ENCODE measurements at regions not wholly inside any gene's neighbourhood (a gene's known extent, or its start where the extent isn't known, plus 50 kb on each side); places are given as distances from the start of the nearest gene placed in this dataset.

DNA sequence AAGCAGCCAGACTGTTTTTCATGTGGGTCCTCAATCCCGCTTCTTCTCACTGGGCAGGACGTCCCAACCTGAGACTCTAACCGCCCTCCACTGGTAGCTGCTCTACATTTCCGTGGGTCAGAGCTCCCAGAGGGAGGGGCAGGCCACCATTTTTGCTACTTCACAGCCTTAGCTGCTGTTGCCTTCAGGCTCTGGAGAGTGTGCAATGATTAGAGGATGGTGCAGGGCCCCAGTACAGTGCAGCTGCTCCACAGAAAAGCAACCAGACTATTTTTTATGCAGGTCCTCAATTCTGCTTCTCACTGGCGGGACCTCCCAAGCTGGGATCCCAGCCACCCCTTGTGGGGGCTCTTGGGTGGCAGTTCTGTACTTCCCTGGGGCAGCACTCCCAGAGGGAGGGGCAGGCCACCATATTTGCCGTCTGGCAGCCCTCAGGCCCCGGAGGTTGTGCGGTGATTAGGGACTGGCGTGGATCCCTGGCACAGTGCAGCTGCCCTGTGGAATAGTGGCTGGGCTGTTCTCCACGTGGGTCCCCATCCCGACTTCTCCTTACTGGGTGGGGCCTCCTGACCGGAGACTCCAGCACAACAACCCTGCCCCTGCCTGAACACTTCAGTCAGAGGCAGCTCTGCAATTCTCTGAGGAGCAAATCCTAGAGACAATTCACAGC, 647.6 kb upstream of the PKN2 start:
- peaks cover 3% of the 10 kb centered on the region for H3K4me1 ChIP-seq
- no peaks in the 10 kb centered on the region for H3K9me3 ChIP-seq
- no peak overlapping the region for H3K27ac ChIP-seq
- no peak for TF ChIP-seq EP300 (IDR thresholded peaks at IDR 0.05)
- no peak for TF ChIP-seq POLR2A (IDR thresholded peaks at IDR 0.05)
- TF ChIP-seq, protein P1, sequence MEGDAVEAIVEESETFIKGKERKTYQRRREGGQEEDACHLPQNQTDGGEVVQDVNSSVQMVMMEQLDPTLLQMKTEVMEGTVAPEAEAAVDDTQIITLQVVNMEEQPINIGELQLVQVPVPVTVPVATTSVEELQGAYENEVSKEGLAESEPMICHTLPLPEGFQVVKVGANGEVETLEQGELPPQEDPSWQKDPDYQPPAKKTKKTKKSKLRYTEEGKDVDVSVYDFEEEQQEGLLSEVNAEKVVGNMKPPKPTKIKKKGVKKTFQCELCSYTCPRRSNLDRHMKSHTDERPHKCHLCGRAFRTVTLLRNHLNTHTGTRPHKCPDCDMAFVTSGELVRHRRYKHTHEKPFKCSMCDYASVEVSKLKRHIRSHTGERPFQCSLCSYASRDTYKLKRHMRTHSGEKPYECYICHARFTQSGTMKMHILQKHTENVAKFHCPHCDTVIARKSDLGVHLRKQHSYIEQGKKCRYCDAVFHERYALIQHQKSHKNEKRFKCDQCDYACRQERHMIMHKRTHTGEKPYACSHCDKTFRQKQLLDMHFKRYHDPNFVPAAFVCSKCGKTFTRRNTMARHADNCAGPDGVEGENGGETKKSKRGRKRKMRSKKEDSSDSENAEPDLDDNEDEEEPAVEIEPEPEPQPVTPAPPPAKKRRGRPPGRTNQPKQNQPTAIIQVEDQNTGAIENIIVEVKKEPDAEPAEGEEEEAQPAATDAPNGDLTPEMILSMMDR (IDR thresholded peaks at IDR 0.05), result no peak
- TF ChIP-seq POLR2AphosphoS5 (IDR thresholded peaks at IDR 0.05), result no peak
- H3K4me3 ChIP-seq, result no peak overlapping the region
- no peaks in the 10 kb centered on the region for H3K36me3 ChIP-seq
- WGBS, result 70% methylated on average over 4 of the region's 12 CpGs
- no peaks in the 10 kb centered on the region for H3K27me3 ChIP-seq
- no peak for DNase-seq (ENCODE audit: low spot score in 2 of 2)

DNA sequence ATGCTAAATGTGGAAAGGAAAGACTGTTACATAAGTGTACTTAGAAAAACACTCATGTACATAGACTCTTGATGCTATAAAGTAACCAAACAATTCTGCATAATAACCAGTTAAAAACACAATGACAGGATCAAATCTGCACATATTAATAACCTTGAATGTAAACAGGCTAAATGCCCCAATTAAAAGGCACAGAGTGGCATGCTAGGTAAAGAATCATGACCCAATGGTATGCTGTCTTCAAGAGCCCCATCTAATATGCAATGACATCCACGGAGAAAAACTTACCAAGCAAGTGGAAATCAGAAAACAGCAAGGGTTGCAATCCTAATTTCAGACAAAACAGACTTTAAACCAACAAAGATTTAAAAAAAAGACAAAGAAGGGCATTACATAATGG, 644.8 kb upstream of the PKN2 start:
- no peak overlapping the region for H3K27ac ChIP-seq
- H3K27me3 ChIP-seq, result no peaks in the 10 kb centered on the region
- no peak for DNase-seq (ENCODE audit: low spot score in 2 of 2)
- no peak overlapping the region for H3K4me3 ChIP-seq
- TF ChIP-seq EP300 (IDR thresholded peaks at IDR 0.05) (no peak), POLR2AphosphoS5 (IDR thresholded peaks at IDR 0.05) (no peak), POLR2A (IDR thresholded peaks at IDR 0.05) (no peak)
- TF ChIP-seq, protein P1 (IDR thresholded peaks at IDR 0.05), result no peak
- WGBS, result 92% methylated on average over 1 of the region's 1 CpG
- peaks cover 3% of the 10 kb centered on the region for H3K4me1 ChIP-seq
- no peaks in the 10 kb centered on the region for H3K9me3 ChIP-seq
- H3K36me3 ChIP-seq, result no peaks in the 10 kb centered on the region

DNA sequence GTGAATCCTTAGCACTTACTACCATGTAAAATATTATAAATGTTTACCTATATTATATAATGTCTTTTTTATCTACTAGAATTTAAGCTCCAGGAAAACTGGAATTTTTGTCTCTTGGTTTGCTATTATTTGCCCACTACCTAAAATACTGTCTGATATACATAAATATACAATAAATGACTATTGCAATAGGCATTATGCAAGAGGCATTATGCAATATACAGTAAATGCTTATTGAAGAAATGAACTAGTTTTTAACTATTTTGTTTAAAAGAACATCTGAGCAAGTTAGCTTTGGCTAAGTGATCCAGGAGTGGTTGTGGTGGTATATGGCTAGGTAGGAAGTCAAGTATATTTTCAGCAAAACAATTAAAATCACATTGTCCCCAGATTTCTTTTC, 640.2 kb upstream of the PKN2 start:
- TF ChIP-seq, protein P1 (IDR thresholded peaks at IDR 0.05), result no peak
- TF ChIP-seq POLR2A (IDR thresholded peaks at IDR 0.05), result no peak
- TF ChIP-seq EP300 (IDR thresholded peaks at IDR 0.05), result no peak
- no peak for TF ChIP-seq POLR2AphosphoS5 (IDR thresholded peaks at IDR 0.05)
- no peak for DNase-seq (ENCODE audit: low spot score in 2 of 2)
- Histone ChIP-seq H3K27me3 (no peaks in the 10 kb centered on the region), H3K4me1 (no peaks in the 10 kb centered on the region), H3K27ac (no peak overlapping the region), H3K36me3 (no peaks in the 10 kb centered on the region), H3K4me3 (no peak overlapping the region), H3K9me3 (no peaks in the 10 kb centered on the region)

DNA sequence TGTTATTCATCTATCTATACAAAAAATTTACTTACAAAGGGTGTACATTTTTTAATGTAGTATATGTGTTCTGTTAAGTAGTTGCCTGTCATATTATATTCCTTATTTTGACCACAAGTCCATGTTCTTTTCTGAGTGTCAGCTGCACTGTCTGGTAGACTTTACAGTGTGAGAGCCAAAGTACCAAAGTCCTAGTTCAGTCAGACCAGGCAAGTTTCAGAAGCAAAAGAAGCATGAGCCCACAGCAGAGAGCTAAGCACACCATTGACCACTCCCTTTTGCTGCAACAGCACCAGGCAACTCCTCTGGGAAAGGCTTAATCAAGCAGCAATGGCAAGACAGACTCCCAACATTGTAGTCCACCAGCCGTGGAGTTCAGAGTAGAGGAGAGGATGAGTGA, 631.9 kb upstream of the PKN2 start:
- no peak overlapping the region for H3K27ac ChIP-seq
- TF ChIP-seq, protein P1 (IDR thresholded peaks at IDR 0.05), result no peak
- no peak for TF ChIP-seq POLR2AphosphoS5 (IDR thresholded peaks at IDR 0.05)
- no peak for TF ChIP-seq POLR2A (IDR thresholded peaks at IDR 0.05)
- no peak for TF ChIP-seq EP300 (IDR thresholded peaks at IDR 0.05)
- H3K36me3 ChIP-seq, result no peaks in the 10 kb centered on the region
- no peaks in the 10 kb centered on the region for H3K4me1 ChIP-seq
- no peak overlapping the region for H3K4me3 ChIP-seq
- H3K27me3 ChIP-seq, result no peaks in the 10 kb centered on the region
- no peaks in the 10 kb centered on the region for H3K9me3 ChIP-seq
- 63% methylated on average over 1 of the region's 1 CpG for WGBS
- DNase-seq (ENCODE audit: low spot score in 2 of 2), result no peak

DNA sequence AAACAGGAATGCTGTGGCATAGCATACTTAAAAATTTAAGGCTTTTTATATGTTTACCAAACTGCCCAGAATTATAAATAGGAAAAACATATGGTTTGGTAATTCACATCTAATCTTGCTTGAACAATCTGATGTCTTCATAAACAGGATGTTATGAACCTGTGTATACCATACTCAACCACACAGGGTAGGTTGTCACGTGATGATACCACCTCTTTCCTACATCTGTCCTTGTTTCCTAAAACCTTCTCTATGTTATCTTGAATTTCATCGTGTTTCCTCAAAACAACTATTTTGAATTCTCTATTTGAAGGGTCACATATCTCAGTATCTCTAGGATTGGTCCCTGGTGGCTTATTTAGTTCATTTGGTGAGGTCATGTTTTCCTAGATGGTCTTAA, 631.0 kb upstream of the PKN2 start:
- Histone ChIP-seq H3K36me3 (no peaks in the 10 kb centered on the region), H3K27me3 (no peaks in the 10 kb centered on the region), H3K27ac (no peak overlapping the region), H3K4me3 (no peak overlapping the region), H3K4me1 (no peaks in the 10 kb centered on the region), H3K9me3 (no peaks in the 10 kb centered on the region)
- DNase-seq (ENCODE audit: low spot score in 2 of 2), result no peak
- TF ChIP-seq, protein P1 (IDR thresholded peaks at IDR 0.05), result no peak
- TF ChIP-seq EP300 (IDR thresholded peaks at IDR 0.05) (no peak), POLR2A (IDR thresholded peaks at IDR 0.05) (no peak), POLR2AphosphoS5 (IDR thresholded peaks at IDR 0.05) (no peak)
- 95% methylated on average over 2 of the region's 2 CpGs for WGBS

Data from suprapubic skin (tissue), 4 donors.